GM12891 (cell line): ENCODE measurements at regions not wholly inside any gene's neighbourhood (a gene's known extent, or its start where the extent isn't known, plus 50 kb on each side); places are given as distances from the start of the nearest gene placed in this dataset.

Source experiments
- POLR2A ChIP-seq: IDR thresholded peaks from 2 replicates; pipeline ENCODE4 v1.6.1; 2011; ENCODE audit warnings: low read depth, low read length, control low read depth
- POLR2AphosphoS5 ChIP-seq: IDR thresholded peaks from 2 replicates; pipeline ENCODE4 v1.6.1; 2011; ENCODE audit warnings: low read depth, low read length, control low read depth

DNA sequence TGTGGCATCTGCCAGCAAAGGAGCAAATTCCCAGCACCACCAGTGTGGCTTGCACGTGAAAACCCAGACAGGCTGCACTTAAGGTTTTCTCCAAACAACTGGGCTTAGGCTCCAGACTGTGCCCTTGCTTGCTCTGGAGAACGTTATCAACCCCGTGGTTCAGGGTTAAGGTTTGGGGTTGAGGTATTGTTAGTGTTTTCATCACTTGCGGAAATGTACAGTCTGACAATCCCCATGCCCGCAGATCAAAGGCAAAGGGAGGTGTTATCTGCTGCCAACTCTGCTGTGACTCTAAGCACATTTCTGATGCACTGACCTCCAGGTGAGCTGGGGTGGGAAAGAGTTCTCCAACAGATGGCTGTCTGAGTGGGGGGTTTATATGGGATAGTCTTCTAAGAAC lies 253.5 kb upstream of the NT5C1B start:
- TF ChIP-seq POLR2A (no peak), POLR2AphosphoS5 (no peak)
